K562 (cell line): ENCODE measurements at regions not wholly inside any gene's neighbourhood (a gene's known extent, or its start where the extent isn't known, plus 50 kb on each side); places are given as distances from the start of the nearest gene placed in this dataset.

Source experiments
- ARID2 ChIP-seq: fragments of 450-650 bp; IDR thresholded peaks from 2 replicates; pipeline ENCODE4 v1.6.1; 2017; ENCODE audit warnings: antibody characterized with exemption, mild to moderate bottlenecking
- BRD9 ChIP-seq: fragments of 450-650 bp; IDR thresholded peaks from 2 replicates; pipeline ENCODE4 v1.6.1; 2018; ENCODE audit warnings: low read depth; ENCODE audit not compliant: partially characterized antibody
- CTCF ChIP-seq, 3 experiments: IDR thresholded peaks in 2 of 3; conservative IDR thresholded peaks in 1 of 3; 2 replicates each; pipeline ENCODE4 v1.5.1; 2011 to 2012; ENCODE audit warnings: low read length in 3 of 3, mild to moderate bottlenecking in 3 of 3, control low read depth in 2 of 3, improper control_type of control experiment in 1 of 3, inconsistent platforms in 1 of 3, low read depth in 1 of 3, mixed read lengths in 1 of 3, moderate library complexity in 1 of 3; ENCODE audit not compliant: insufficient read depth in 2 of 3
- DACH1 ChIP-seq: fragments of 450-650 bp; IDR thresholded peaks from 2 replicates; pipeline ENCODE4 v1.6.1; 2018; ENCODE audit not compliant: partially characterized antibody
- FUS ChIP-seq: fragments of 200-400 bp; formaldehyde crosslinking; optimal IDR thresholded peaks from 2 replicates; pipeline ENCODE3; 2017; ENCODE audit warnings: low read depth, low read length
- HES1 ChIP-seq: fragments of 450-650 bp; IDR thresholded peaks from 2 replicates; pipeline ENCODE4 v1.6.1; 2016; ENCODE audit warnings: low read depth, mild to moderate bottlenecking, moderate library complexity
- MCM3 ChIP-seq: fragments of 450-650 bp; IDR thresholded peaks from 2 replicates; pipeline ENCODE4 v1.6.1; 2016
- MECOM ChIP-seq: fragments of 250-450 bp; sonication (Bioruptor Pico); IDR thresholded peaks from 2 replicates; pipeline ENCODE4 v1.8.0; 2022; ENCODE audit warnings: inconsistent platforms
- NFRKB ChIP-seq: fragments of 450-650 bp; IDR thresholded peaks from 2 replicates; pipeline ENCODE4 v1.6.1; 2016; ENCODE audit warnings: low read depth
- OTX1 ChIP-seq: fragments of 450-650 bp; formaldehyde crosslinking; IDR thresholded peaks from 2 replicates; pipeline ENCODE4 v1.4.0; 2022; ENCODE audit warnings: mild to moderate bottlenecking
- PTRF ChIP-seq: fragments of 450-650 bp; IDR thresholded peaks from 2 replicates; pipeline ENCODE4 v1.6.1; 2016; ENCODE audit warnings: mild to moderate bottlenecking, missing genetic modification characterization, missing compliant biosample characterization
- RBM14 ChIP-seq: fragments of 200-400 bp; formaldehyde crosslinking; IDR thresholded peaks from 2 replicates; pipeline ENCODE4 v1.6.1; 2018; ENCODE audit warnings: low read depth, mild to moderate bottlenecking, low read length, moderate library complexity, borderline replicate concordance; ENCODE audit not compliant: insufficient read depth
- RERE ChIP-seq: sonication (generic); formaldehyde crosslinking; IDR thresholded peaks from 2 replicates; pipeline ENCODE4 v1.8.0; 2023; ENCODE audit warnings: missing genetic modification reagents, mild to moderate bottlenecking, borderline replicate concordance
- RFX1 ChIP-seq: fragments of 450-650 bp; IDR thresholded peaks from 2 replicates; pipeline ENCODE4 v1.6.1; 2016; ENCODE audit warnings: mild to moderate bottlenecking, moderate library complexity
- RFX5 ChIP-seq: IDR thresholded peaks from 2 replicates; pipeline ENCODE4 v1.6.1; 2011; ENCODE audit warnings: low read depth, mild to moderate bottlenecking, improper control_type of control experiment, low read length
- SMAD1 ChIP-seq: fragments of 150-350 bp; IDR thresholded peaks from 2 replicates; pipeline ENCODE4 v1.6.1; 2014; ENCODE audit warnings: low read length, low read depth; ENCODE audit not compliant: partially characterized antibody
- STAG1 ChIP-seq: sonication (generic); formaldehyde crosslinking; IDR thresholded peaks from 2 replicates; pipeline ENCODE4 v1.5.0; 2020; ENCODE audit warnings: missing genetic modification reagents, borderline replicate concordance
- THAP7 ChIP-seq: fragments of 250-450 bp; sonication (Bioruptor Pico); IDR thresholded peaks from 2 replicates; pipeline ENCODE4 v1.5.0; 2021
- XRCC5 ChIP-seq: fragments of 200-400 bp; formaldehyde crosslinking; IDR thresholded peaks from 2 replicates; pipeline ENCODE4 v1.6.1; 2017; ENCODE audit warnings: low read depth, mild to moderate bottlenecking, low read length
- ZNF224 ChIP-seq: sonication (generic); formaldehyde crosslinking; IDR thresholded peaks from 2 replicates; pipeline ENCODE4 v1.8.0; 2022; ENCODE audit warnings: mild to moderate bottlenecking, missing genetic modification reagents
- ZNF311 ChIP-seq: fragments of 250-450 bp; sonication (Bioruptor Pico); IDR thresholded peaks from 2 replicates; pipeline ENCODE4 v1.4.0; 2020; ENCODE audit warnings: mild to moderate bottlenecking, moderate library complexity
- ZNF316 ChIP-seq: fragments of 450-650 bp; IDR thresholded peaks from 2 replicates; pipeline ENCODE4 v1.6.1; 2016

GRCh38 chr15:95170561-95171380 lies 939.4 kb downstream of the MCTP2 start (continued):
- TF ChIP-seq RERE = no peak
- peak; percentile 66 for TF ChIP-seq DACH1
- no peak for TF ChIP-seq OTX1 (CRISPR knock-in tag)
- TF ChIP-seq HES1 = peak; percentile 73
- no peak for TF ChIP-seq MCM3
- no peak for TF ChIP-seq ZNF311 (CRISPR knock-in tag)
- no peak for TF ChIP-seq ARID2
- TF ChIP-seq FUS = no peak
- no peak for TF ChIP-seq MECOM (CRISPR knock-in tag)
- TF ChIP-seq ZNF224 = no peak
- TF ChIP-seq ZNF316 = no peak
- TF ChIP-seq XRCC5 = no peak
- TF ChIP-seq RBM14 = no peak
- TF ChIP-seq BRD9 = no peak
- TF ChIP-seq RFX5 = no peak
- TF ChIP-seq THAP7 (CRISPR knock-in tag) = no peak
- TF ChIP-seq NFRKB = 0 out of 2 replicates have a peak, but pooled peaks have one; percentile 6
- TF ChIP-seq SMAD1 = no peak
- TF ChIP-seq CTCF (IDR thresholded peaks at IDR 0.05 in 2 of 3, conservative IDR thresholded peaks at IDR 0.05 in 1 of 3; ENCODE audit: insufficient read depth in 2 of 3, low read depth in 1 of 3, low read length in 3 of 3) = no peak
- no peak for TF ChIP-seq PTRF (tag)
- no peak for TF ChIP-seq STAG1
- no peak for TF ChIP-seq RFX1
